ENCODE measurements at regions not wholly inside any gene's neighbourhood (a gene's known extent, or its start where the extent isn't known, plus 50 kb on each side); places are given as distances from the start of the nearest gene placed in this dataset.

DNA sequence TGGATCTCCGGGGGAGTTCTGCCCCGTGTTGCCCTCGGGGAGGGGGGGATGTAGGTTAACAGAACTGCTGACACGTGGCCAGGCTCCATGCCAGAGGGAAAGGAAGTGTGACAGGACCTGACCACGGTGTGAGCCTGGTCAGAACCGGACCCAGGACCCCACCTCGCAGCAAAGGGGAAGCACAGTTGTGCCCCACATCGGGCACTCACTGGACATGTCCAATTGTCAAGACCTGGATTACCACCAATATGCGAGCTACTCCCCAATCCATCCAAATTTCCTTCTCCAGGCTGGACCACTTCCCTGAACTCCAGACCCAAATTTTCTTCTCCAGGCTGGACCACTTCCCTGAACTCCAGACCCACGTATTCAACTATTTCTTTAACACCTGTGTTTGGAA is 78.8 kb upstream of the PIWIL1 start:
- DNase-seq (ENCODE audit: low read depth in 2 of 2): no peak

DNA sequence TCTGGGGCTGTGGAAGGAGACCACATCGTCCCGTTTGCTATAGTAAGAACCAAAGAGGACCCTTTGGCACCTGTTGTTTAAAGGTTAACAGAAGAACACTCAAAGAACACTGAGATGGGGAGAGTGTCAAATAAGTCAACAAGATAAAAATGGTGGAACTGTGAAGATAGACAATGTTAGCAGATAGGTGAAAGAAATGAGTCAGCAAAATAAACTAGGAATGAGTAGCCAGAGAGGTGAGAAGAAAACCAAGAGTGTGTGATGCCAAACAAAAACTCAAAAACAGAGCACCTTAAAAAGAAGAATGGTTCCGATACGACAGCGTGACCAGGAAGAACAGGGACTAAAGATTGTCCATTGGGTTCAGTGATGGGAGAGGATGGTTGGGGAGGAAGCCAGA is 74.7 kb upstream of the PIWIL1 start:
- DNase-seq (ENCODE audit: low read depth in 2 of 2): no peak

DNA sequence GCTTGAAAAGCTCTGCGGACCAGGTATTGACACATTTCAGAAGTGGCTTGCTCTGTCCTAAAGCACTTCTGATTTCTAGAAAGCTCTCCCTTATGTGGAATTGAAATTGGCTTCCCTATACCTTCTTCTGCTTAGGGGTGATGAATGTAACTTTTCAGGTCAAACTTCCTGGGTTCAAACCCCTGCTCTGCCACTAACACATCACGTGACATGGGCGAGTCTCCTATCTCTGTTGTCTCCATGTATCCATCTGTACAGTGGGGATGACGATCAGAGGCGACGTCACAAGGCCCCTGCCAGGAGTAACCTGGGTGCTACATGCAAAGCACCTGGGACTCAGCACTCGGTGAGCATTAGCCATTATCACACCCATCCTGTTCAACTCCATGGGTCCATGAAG is 73.7 kb upstream of the PIWIL1 start:
- no peak for DNase-seq (ENCODE audit: low read depth in 2 of 2)

DNA sequence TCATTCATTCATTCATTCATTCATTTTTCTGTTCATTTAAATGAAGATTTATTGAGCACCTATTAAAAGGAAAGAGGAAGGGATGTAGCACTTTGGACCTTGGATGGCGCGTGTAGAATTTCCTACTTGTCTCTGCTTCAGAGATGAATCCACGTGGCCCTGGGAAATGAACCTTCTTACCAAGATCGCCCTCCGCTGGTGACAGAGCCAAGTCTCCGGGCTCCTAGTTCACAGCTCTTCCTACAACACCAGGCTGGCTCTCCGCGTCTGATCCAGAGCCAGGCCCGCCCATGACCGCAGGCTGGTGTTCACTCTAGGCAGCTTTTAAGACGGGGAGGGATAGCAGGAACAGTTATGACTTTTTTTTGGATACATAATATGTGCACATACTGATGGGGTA is 70.9 kb upstream of the PIWIL1 start:
- no peak for DNase-seq (ENCODE audit: low read depth in 2 of 2)

DNA sequence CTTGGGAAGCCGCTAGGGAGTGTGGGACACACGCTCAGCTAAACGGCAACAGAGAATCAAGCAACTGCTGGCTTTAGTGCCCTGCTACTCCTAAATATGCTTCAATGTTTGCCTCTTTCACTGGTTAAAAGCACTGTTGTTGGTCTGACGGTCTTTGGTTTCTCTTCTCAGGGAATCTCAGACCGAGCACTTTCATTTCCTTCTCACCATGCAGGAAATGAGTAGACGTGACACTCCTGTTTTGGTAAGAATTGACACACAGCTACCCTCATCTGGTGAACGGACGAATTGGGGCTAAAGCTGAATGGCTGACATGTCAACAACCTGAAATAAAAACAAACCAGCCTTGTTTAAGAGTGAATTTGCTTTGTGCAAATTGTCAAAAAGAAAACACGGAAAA is 57.5 kb upstream of the PIWIL1 start:
- no peak for DNase-seq (ENCODE audit: low read depth in 2 of 2)

DNA sequence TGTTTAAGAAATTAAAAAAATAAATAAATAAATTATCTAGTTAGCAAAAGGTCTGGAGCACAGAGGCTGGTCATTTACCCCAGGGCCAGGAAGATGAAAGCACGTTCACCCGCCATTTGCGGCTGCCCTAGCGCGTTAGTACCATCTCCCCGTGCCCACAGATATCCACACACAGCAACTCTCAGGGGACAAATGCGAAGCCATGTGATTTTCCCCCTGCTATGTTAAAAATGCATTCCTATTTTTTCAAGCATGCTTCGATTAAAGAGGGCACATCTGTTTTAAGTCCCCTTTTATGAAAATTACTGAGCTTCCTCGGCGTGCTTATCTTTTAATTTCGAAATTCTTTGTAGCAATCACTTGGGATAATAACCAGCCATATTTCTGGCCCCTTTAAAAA is 56.9 kb upstream of the PIWIL1 start:
- no peak for DNase-seq (ENCODE audit: low read depth in 2 of 2)

DNA sequence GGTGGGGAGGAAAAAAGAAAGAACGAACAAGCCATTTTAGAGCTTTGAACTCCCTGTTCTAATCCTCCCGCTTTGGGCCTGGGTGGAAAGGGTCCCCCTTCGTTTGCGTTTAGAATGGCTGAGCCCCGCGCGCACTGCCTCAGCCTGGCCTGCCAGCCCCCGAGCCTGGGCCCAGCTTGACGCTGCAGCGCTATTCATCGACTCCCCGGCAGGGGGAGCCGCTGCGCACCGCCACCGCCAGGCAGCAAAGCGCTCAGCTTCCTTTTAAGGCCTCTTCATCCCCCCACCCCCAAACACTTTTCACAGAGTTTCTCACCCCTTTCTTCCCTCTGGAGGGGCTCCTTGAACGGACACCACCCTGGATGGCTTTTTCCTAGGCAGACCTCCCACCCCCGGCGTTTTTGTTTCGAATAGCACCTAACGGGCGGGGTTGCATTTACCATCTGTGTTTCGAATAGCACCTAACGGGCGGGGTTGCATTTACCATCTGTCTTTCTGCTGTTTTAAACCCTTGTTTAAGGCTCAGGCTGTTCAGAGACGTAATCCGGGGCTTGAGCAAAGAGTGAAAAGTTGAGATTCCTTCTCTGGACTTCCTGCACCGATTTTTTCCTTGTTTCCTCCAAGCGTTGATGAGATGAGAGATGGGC is 56.4 kb upstream of the PIWIL1 start:
- peak; percentile 11 to 33 for DNase-seq (ENCODE audit: low read depth in 2 of 2)

DNA sequence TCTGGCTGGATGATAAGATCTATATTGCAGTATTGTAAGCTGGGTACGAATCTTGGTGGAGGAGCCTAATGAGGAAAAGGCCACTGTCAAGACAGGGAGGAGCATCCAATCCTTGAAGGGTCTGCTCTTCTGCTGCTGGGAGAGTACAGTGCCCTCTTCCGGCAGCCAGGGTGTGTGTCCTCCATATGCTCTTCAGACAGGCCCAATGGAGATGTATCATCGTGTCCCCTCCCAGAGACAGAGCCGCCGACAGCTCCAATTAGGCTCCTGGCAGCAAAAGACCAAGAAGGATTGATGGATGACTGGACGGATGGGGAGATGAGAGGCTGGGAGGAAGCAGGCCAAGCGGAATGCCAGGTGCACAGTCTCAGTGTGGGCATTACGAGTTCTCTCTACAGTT is 51.6 kb upstream of the PIWIL1 start:
- no peak for DNase-seq (ENCODE audit: low read depth in 2 of 2)

DNA sequence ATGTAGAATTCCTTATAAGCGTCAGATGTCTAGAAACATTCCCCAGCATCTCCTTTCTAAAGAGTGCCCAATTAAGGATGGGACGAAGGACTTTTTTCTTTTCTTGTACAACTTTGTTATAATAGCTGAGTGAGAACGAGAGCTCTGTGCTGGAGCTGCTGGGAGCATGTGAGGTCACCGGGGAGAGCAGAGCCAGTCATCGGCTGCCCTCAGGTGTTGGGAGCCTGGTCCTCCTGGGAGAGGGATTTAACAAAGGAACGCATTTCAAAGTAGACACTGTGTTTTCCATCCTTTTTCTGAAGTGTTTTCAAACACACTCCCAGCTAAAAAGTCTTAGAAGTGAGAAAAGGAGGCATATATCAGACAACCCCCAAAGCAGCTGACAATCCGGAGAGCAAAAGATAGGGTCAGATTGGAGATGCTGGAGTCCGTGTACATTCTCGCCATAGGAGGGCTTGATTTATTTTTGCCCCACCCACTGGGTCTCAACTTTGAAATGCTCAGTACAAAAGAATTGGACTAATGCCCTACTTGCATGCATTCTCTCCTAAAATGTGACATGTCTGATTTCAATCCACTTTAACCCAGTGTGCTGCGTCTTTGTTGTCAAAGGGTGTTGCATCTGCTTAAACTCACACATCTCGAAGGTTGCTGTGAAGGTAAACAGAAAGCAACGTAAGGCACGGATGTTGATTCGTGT is 50.8 kb upstream of the PIWIL1 start:
- no peak for DNase-seq (ENCODE audit: low read depth in 2 of 2)

Measured in stimulated activated CD4-positive, alpha-beta T cell treated with anti-CD3 and anti-CD28 coated beads, Interleukin-4, amount 100 ng/mL, for 48 hours (primary cell).